PC-9 (cell line): ENCODE measurements at regions not wholly inside any gene's neighbourhood (a gene's known extent, or its start where the extent isn't known, plus 50 kb on each side); places are given as distances from the start of the nearest gene placed in this dataset.

Experiments
- BruUV-seq: library from RNA; stranded (reverse); fragments of 400-500 nt; replicated peaks from 2 replicates; lab custom pipeline; 2021; lab: Mats Ljungman, UMichigan
- CTCF ChIA-PET: fragments of 300-600 bp; sonication (Branson Sonifier 250); formaldehyde crosslinking; loops from one replicate; lab custom pipeline; 2022; ENCODE audit warnings: antibody characterized with exemption; lab: Charles Lee
- POLR2A ChIA-PET: fragments of 300-600 bp; sonication (Branson Sonifier 250); formaldehyde crosslinking; loops from one replicate; lab custom pipeline; 2022; ENCODE audit warnings: antibody characterized with exemption; ENCODE audit not compliant: unreplicated experiment; lab: Charles Lee
- DNase-seq, 2 experiments: peaks; one replicate each; pipeline versions ENCODE4 v3.0.0 to v3.0.0-alpha.2; 2015 to 2022; ENCODE audit warnings: mixed read lengths in 1 of 2
- H2AFZ ChIP-seq: fragments of 200-600 bp; sonication (generic); 2 replicates; pipeline ENCODE4 v1.8.1; 2017; ENCODE audit warnings: antibody characterized with exemption
- H3F3A ChIP-seq: fragments of 200-600 bp; sonication (generic); 2 replicates; pipeline ENCODE4 v1.8.1; 2017; ENCODE audit warnings: antibody characterized with exemption, mild to moderate bottlenecking, low read depth; ENCODE audit not compliant: insufficient read depth
- H3K27ac ChIP-seq: fragments of 200-600 bp; sonication (generic); 2 replicates; pipeline ENCODE4 v1.6.1; 2016; ENCODE audit warnings: mixed run types
- H3K27me3 ChIP-seq: fragments of 200-600 bp; sonication (generic); 2 replicates; pipeline ENCODE4 v1.6.1; 2016; ENCODE audit warnings: low read depth, mixed run types; ENCODE audit not compliant: insufficient read depth
- H3K36me3 ChIP-seq: fragments of 200-600 bp; sonication (generic); 2 replicates; pipeline ENCODE4 v1.6.1; 2016; ENCODE audit warnings: low read depth, mixed run types
- H3K4me1 ChIP-seq: fragments of 200-600 bp; sonication (generic); replicated peaks from 2 replicates; pipeline ENCODE4 v1.6.1; 2016; ENCODE audit warnings: mixed run types; ENCODE audit not compliant: insufficient read depth
- H3K4me2 ChIP-seq: fragments of 200-600 bp; sonication (generic); 2 replicates; pipeline ENCODE4 v1.6.1; 2017; ENCODE audit warnings: mixed run types
- H3K4me3 ChIP-seq: fragments of 200-600 bp; sonication (generic); 2 replicates; pipeline ENCODE4 v1.6.1; 2016; ENCODE audit warnings: mixed run types
- H3K79me2 ChIP-seq: fragments of 200-600 bp; sonication (generic); 2 replicates; pipeline ENCODE4 v1.6.1; 2017; ENCODE audit warnings: low read depth, mixed run types
- H3K9me2 ChIP-seq: fragments of 200-600 bp; sonication (generic); 2 replicates; pipeline ENCODE4 v1.8.1; 2017; ENCODE audit warnings: mild to moderate bottlenecking; ENCODE audit not compliant: insufficient read depth
- H3K9me3 ChIP-seq: fragments of 200-600 bp; sonication (generic); 2 replicates; pipeline ENCODE4 v1.8.1; 2016; ENCODE audit warnings: low read depth; ENCODE audit not compliant: insufficient read depth
- H4K20me1 ChIP-seq: fragments of 200-600 bp; sonication (generic); 2 replicates; pipeline ENCODE4 v1.8.1; 2017; ENCODE audit not compliant: insufficient read depth
- CTCF ChIP-seq: fragments of 200-600 bp; sonication (generic); conservative IDR thresholded peaks from 2 replicates; pipeline ENCODE4 v1.6.1; 2017; ENCODE audit warnings: mixed run types, antibody characterized with exemption, mild to moderate bottlenecking, moderate library complexity
- EZH2 ChIP-seq: fragments of 200-600 bp; sonication (generic); IDR thresholded peaks from 2 replicates; pipeline ENCODE4 v1.8.0; 2017; ENCODE audit warnings: antibody characterized with exemption, low read depth
- intact Hi-C: fragments of 100-400 bp; cut with micrococcal nuclease; formaldehyde crosslinking; loops from one replicate; pipeline ENCODE4 v1.10.0; 2022; ENCODE audit not compliant: unreplicated experiment

DNA sequence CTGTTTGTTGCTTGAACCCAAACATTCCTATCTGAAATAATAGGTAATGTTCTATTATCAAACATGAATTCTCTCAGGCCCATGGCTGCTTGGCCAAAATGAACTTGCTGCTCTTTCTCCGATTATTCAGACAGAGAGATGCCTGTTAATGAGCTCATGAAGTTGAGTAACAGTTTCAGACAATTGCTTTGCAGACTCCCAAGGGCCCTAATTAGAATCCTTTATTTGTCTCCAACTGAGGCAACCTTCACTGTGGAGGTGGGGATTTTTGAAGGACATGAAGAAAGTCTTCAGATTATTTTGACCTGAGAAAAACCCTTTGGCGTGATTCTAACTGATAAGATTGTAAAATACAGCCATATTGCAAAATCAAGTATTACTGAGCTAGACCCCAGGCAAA, 466.7 kb downstream of the NFIB start:
- intact Hi-C loops: no loop called here

DNA sequence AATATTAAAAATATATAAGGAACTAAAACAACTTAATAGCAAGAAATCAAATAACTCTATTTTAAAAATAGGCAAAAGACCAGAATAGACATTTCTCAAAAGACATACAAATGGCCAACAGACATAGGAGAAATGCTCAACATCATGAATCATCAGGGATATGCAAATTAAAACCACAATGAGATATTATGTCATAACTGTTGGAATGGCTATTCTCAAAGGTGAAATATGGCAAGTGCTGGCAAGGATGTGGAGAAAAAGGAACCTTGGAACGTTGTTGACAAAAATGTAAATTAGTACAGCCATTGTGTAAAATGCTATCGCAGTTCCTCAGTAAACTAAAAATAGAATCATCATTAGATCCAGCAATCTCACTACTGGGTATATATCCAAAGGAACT, 468.5 kb downstream of the NFIB start:
- CTCF ChIA-PET: no interaction called here

More for the DNA sequence above, 466.7 kb downstream of the NFIB start:
- no peak overlapping the region for H3K4me2 ChIP-seq
- no peaks in the 10 kb centered on the region for H3K9me2 ChIP-seq
- no peak overlapping the region for H3K4me3 ChIP-seq
- no peaks in the 10 kb centered on the region for H3K4me1 ChIP-seq
- DNase-seq: no peak
- H3K27me3 ChIP-seq: no peaks in the 10 kb centered on the region
- no peaks in the 10 kb centered on the region for H3F3A ChIP-seq
- H3K27ac ChIP-seq: no peak overlapping the region
- ChIA-PET CTCF (no interaction called here), POLR2A (no interaction called here)
- no TSS peak for BruUV-seq
- H4K20me1 ChIP-seq: no peaks in the 10 kb centered on the region
- H2AFZ ChIP-seq: no peak overlapping the region
- H3K9me3 ChIP-seq: no peaks in the 10 kb centered on the region
- H3K36me3 ChIP-seq: no peaks in the 10 kb centered on the region
- no peak for TF ChIP-seq EZH2
- no peak for TF ChIP-seq CTCF
- H3K79me2 ChIP-seq: no peaks in the 10 kb centered on the region

GRCh38 chr9:13841746-13842462, 472.0 kb downstream of the NFIB start:
- no peaks in the 10 kb centered on the region for H4K20me1 ChIP-seq
- no peak for TF ChIP-seq EZH2
- TF ChIP-seq CTCF: no peak
- peak; percentile 22 to 36 for DNase-seq
- CTCF ChIA-PET: interaction anchor here (0.6 kb wide), 2 partner anchors 578 to 1067 kb away, joined by 6 read pairs; partner anchors contain the start of gene LURAP1L
- POLR2A ChIA-PET: interaction anchor here (0.8 kb wide), 1 partner anchor 286 kb away, joined by 6 read pairs; no protein-coding TSS in a partner anchor
- H3K9me2 ChIP-seq: no peaks in the 10 kb centered on the region
- no peak overlapping the region for H3K27ac ChIP-seq
- intact Hi-C loops: no loop called here
- no peaks in the 10 kb centered on the region for H3F3A ChIP-seq
- H3K79me2 ChIP-seq: no peaks in the 10 kb centered on the region
- H3K4me1 ChIP-seq: 0 out of 2 replicates have a peak, but pooled peaks cover 7% of the 10 kb centered on the region
- H3K36me3 ChIP-seq: no peaks in the 10 kb centered on the region
- no peaks in the 10 kb centered on the region for H3K27me3 ChIP-seq
- no peak overlapping the region for H2AFZ ChIP-seq
- no peak overlapping the region for H3K4me3 ChIP-seq
- no TSS peak for BruUV-seq
- no peak overlapping the region for H3K4me2 ChIP-seq
- H3K9me3 ChIP-seq: no peaks in the 10 kb centered on the region

More for the DNA sequence above, 468.5 kb downstream of the NFIB start:
- Histone ChIP-seq H3F3A (no peaks in the 10 kb centered on the region), H4K20me1 (no peaks in the 10 kb centered on the region), H3K79me2 (no peaks in the 10 kb centered on the region), H3K9me2 (no peaks in the 10 kb centered on the region), H3K9me3 (no peaks in the 10 kb centered on the region), H3K27ac (no peak overlapping the region), H3K27me3 (no peaks in the 10 kb centered on the region), H3K4me2 (no peak overlapping the region), H3K4me3 (no peak overlapping the region), H2AFZ (no peak overlapping the region), H3K4me1 (0 out of 2 replicates have a peak, but pooled peaks cover 7% of the 10 kb centered on the region), H3K36me3 (no peaks in the 10 kb centered on the region)
- intact Hi-C loops: no loop called here
- DNase-seq: no peak
- no TSS peak for BruUV-seq
- TF ChIP-seq CTCF (no peak), EZH2 (no peak)
- POLR2A ChIA-PET: no interaction called here
